K562 (cell line): ENCODE measurements at regions not wholly inside any gene's neighbourhood (a gene's known extent, or its start where the extent isn't known, plus 50 kb on each side); places are given as distances from the start of the nearest gene placed in this dataset.

Source experiments
- ATAC-seq: fragments of 200-7000 bp; cut with Tn5 transposase; 3 replicates; pipeline ENCODE4 v1.9.1; 2020; ENCODE audit warnings: moderate library complexity
- BruUV-seq: library from RNA; stranded (reverse); fragments of 400-500 nt; replicated peaks from 2 replicates; lab custom pipeline; 2021; lab: Mats Ljungman, UMichigan
- CTCF ChIA-PET: fragments of 300-600 bp; formaldehyde crosslinking; extraction: SDS; loops from one replicate; lab custom pipeline; 2021; ENCODE audit warnings: low intra/inter-chr PET ratio; lab: Yijun Ruan, JAX
- POLR2A ChIA-PET: fragments of 300-600, 350-650 bp; sonication (Branson Sonifier 250); formaldehyde crosslinking; extraction: SDS; loops from one replicate; lab custom pipeline; 2021; ENCODE audit warnings: antibody characterized with exemption, inconsistent platforms; lab: Yijun Ruan, JAX
- DNase-seq, 4 experiments: peaks; one replicate each; pipeline versions ENCODE4 v3.0.0 to v3.0.0-alpha.2; 2011 to 2018; ENCODE audit warnings: low spot score in 3 of 4, mixed read lengths in 3 of 4; ENCODE audit errors: extremely low read depth in 1 of 4
- FAIRE-seq: peaks from 2 replicates; lab custom pipeline; 2011; peaks lifted over from hg19 to GRCh38; lab: Jason Lieb, UNC
- H2AFZ ChIP-seq: 2 replicates; pipeline ENCODE4 v1.6.0; 2011; ENCODE audit warnings: low read depth, low read length, control low read depth, inconsistent platforms
- H3K27ac ChIP-seq: fragments of 200-600 bp; 3 replicates; pipeline ENCODE4 v1.8.0; 2011; ENCODE audit warnings: low read depth, mild to moderate bottlenecking, control low read depth, inconsistent platforms, low read length, moderate library complexity, mixed read lengths; ENCODE audit errors: extremely low read depth
- H3K27me3 ChIP-seq, 2 experiments: fragments of 300-600 bp in 1 of 2; 2 replicates in 1 of 2; 3 replicates in 1 of 2; pipeline versions ENCODE4 v1.6.0 to v1.8.0; 2011; ENCODE audit warnings: inconsistent platforms in 2 of 2, low read length in 2 of 2, mild to moderate bottlenecking in 1 of 2, mixed read lengths in 1 of 2, moderate library complexity in 1 of 2; ENCODE audit not compliant: control insufficient read depth in 2 of 2, insufficient read depth in 2 of 2
- H3K36me3 ChIP-seq: fragments of 300-600 bp; 3 replicates; pipeline ENCODE4 v1.8.0; 2011; ENCODE audit warnings: mild to moderate bottlenecking, low read length, inconsistent platforms; ENCODE audit not compliant: control insufficient read depth, insufficient read depth
- H3K4me1 ChIP-seq, 2 experiments: fragments of 200-600 bp in 1 of 2; replicated peaks in 1 of 2; 2 replicates in 1 of 2; 3 replicates in 1 of 2; pipeline versions ENCODE4 v1.5.1 to v1.8.0; 2011; ENCODE audit warnings: inconsistent platforms in 2 of 2, low read length in 2 of 2, mild to moderate bottlenecking in 1 of 2, mixed read lengths in 1 of 2, moderate library complexity in 1 of 2; ENCODE audit not compliant: control insufficient read depth in 2 of 2, insufficient read depth in 2 of 2
- H3K4me2 ChIP-seq: 2 replicates; pipeline ENCODE4 v1.6.1; 2011; ENCODE audit warnings: low read length, control low read depth, inconsistent platforms, mixed read lengths; ENCODE audit not compliant: insufficient read depth
- H3K4me3 ChIP-seq: fragments of 200-600 bp; sonication (generic), shearing (Covaris generic); 2 replicates; pipeline ENCODE4 v1.5.1; 2016; ENCODE audit warnings: control low read depth, inconsistent platforms
- H3K79me2 ChIP-seq: fragments of 200-600 bp; 3 replicates; pipeline ENCODE4 v1.8.0; 2011; ENCODE audit warnings: low read length, inconsistent platforms; ENCODE audit not compliant: control insufficient read depth, insufficient read depth
- H3K9ac ChIP-seq, 2 experiments: 2 replicates each; pipeline versions ENCODE4 v1.6.0 to v1.6.1; 2011; ENCODE audit warnings: low read depth in 2 of 2, low read length in 2 of 2, control low read depth in 1 of 2, inconsistent platforms in 1 of 2, mild to moderate bottlenecking in 1 of 2, mixed read lengths in 1 of 2; ENCODE audit not compliant: insufficient read depth in 1 of 2
- H3K9me1 ChIP-seq: one replicate; pipeline ENCODE4 v1.6.0; 2011; ENCODE audit warnings: inconsistent platforms, mild to moderate bottlenecking, low read length, moderate library complexity; ENCODE audit not compliant: control insufficient read depth, insufficient read depth
- H3K9me3 ChIP-seq: replicated peaks from 2 replicates; pipeline ENCODE4 v1.5.1; 2011; ENCODE audit warnings: low read depth, low read length, inconsistent platforms; ENCODE audit not compliant: control insufficient read depth, insufficient read depth
- H4K20me1 ChIP-seq: replicated peaks from 2 replicates; pipeline ENCODE4 v1.6.1; 2011; ENCODE audit warnings: low read length, inconsistent platforms, mixed read lengths; ENCODE audit not compliant: control insufficient read depth, insufficient read depth
- ADNP ChIP-seq: fragments of 200-800 bp; sonication (Bioruptor generic); IDR thresholded peaks from 2 replicates; pipeline ENCODE4 v1.6.1; 2016; ENCODE audit warnings: missing genetic modification characterization, missing compliant biosample characterization
- CBX8 ChIP-seq: fragments of 200-600 bp; sonication (generic); IDR thresholded peaks from 2 replicates; pipeline ENCODE4 v1.6.1; 2012; ENCODE audit warnings: borderline replicate concordance, mixed run types, low read depth, mild to moderate bottlenecking, moderate library complexity, mixed read lengths, low read length, control low read depth, inconsistent platforms; ENCODE audit not compliant: poor library complexity, severe bottlenecking; ENCODE audit errors: extremely low read depth
- DPF2 ChIP-seq: fragments of 450-650 bp; IDR thresholded peaks from 2 replicates; pipeline ENCODE4 v1.6.1; 2016
- HCFC1 ChIP-seq: IDR thresholded peaks from 2 replicates; pipeline ENCODE4 v1.6.1; 2012; ENCODE audit warnings: low read depth, low read length, improper control_type of control experiment
- HDAC8 ChIP-seq: fragments of 450-650 bp; IDR thresholded peaks from 2 replicates; pipeline ENCODE4 v1.6.1; 2016; ENCODE audit warnings: mild to moderate bottlenecking, missing genetic modification characterization, moderate library complexity, missing compliant biosample characterization
- KLF1 ChIP-seq: fragments of 450-650 bp; IDR thresholded peaks from 2 replicates; pipeline ENCODE4 v1.6.1; 2016; ENCODE audit warnings: missing genetic modification characterization, missing compliant biosample characterization
- PHF21A ChIP-seq: fragments of 450-650 bp; IDR thresholded peaks from 2 replicates; pipeline ENCODE4 v1.6.1; 2017; ENCODE audit warnings: low read depth, borderline replicate concordance
- RREB1 ChIP-seq: fragments of 250-450 bp; sonication (Bioruptor Pico); IDR thresholded peaks from 2 replicates; pipeline ENCODE4 v1.4.0; 2020
- SNAPC5 ChIP-seq: fragments of 250-450 bp; sonication (Bioruptor Pico); IDR thresholded peaks from 2 replicates; pipeline ENCODE4 v1.8.0; 2021; ENCODE audit warnings: moderate library complexity, mild to moderate bottlenecking, inconsistent platforms
- TGIF2 ChIP-seq: sonication (generic); formaldehyde crosslinking; IDR thresholded peaks from 2 replicates; pipeline ENCODE4 v1.8.1; 2022; ENCODE audit warnings: mild to moderate bottlenecking, missing genetic modification reagents, moderate library complexity
- THRAP3 ChIP-seq: fragments of 450-650 bp; IDR thresholded peaks from 2 replicates; pipeline ENCODE4 v1.6.1; 2016; ENCODE audit warnings: mild to moderate bottlenecking, inconsistent platforms, borderline replicate concordance
- VEZF1 ChIP-seq: fragments of 200-800 bp; sonication (Bioruptor generic); IDR thresholded peaks from 2 replicates; pipeline ENCODE4 v1.6.1; 2017; ENCODE audit warnings: missing genetic modification characterization, missing compliant biosample characterization
- ZKSCAN3 ChIP-seq: fragments of 250-450 bp; sonication (Bioruptor Pico); IDR thresholded peaks from 2 replicates; pipeline ENCODE4 v1.4.0; 2020
- ZNF133 ChIP-seq: fragments of 250-450 bp; sonication (Bioruptor Pico); IDR thresholded peaks from 2 replicates; pipeline ENCODE4 v1.4.0; 2020; ENCODE audit warnings: mild to moderate bottlenecking
- WGBS: fragments of 100-300 bp; shearing (Covaris generic); methylation state at CpG from one replicate; pipeline ENCODE4 v1.1.6; 2016; ENCODE audit warnings: low coverage, mixed read lengths; ENCODE audit not compliant: insufficient coverage; ENCODE audit errors: missing lambda C conversion rate; 5-methylcytosine and 5-hydroxymethylcytosine counted together
- in situ Hi-C: fragments of 300-500 bp; cut with MboI; formaldehyde crosslinking; loops from 4 replicates; pipeline ENCODE4 v1.15.0; 2018; ENCODE audit warnings: inconsistent platforms, mixed read lengths
- intact Hi-C: fragments of 100-400 bp; cut with micrococcal nuclease; formaldehyde crosslinking; loops from 2 replicates; pipeline ENCODE4 v1.14.2; 2022

GRCh38 chr13:82678052-82678451, 1204.2 kb downstream of the SLITRK1 start:
- Histone ChIP-seq H3K27me3 (no peaks in the 10 kb centered on the region), H3K9me1 (no peaks in the 10 kb centered on the region), H4K20me1 (no peaks in the 10 kb centered on the region), H3K36me3 (no peaks in the 10 kb centered on the region), H3K9me3 (no peaks in the 10 kb centered on the region), H3K4me2 (no peak overlapping the region), H3K27ac (no peak overlapping the region), H3K9ac (no peak overlapping the region), H3K79me2 (no peaks in the 10 kb centered on the region), H2AFZ (no peak overlapping the region), H3K4me3 (no peak overlapping the region), H3K4me1 (no peaks in the 10 kb centered on the region)
- DNase-seq, result no peak
- intact Hi-C loops, result no loop called here
- 0% methylated on average over 3 of the region's 3 CpGs for WGBS
- TF ChIP-seq RREB1 (CRISPR knock-in tag), result no peak
- TF ChIP-seq HCFC1, result no peak
- TF ChIP-seq KLF1, result no peak
- no peak for TF ChIP-seq TGIF2 (CRISPR knock-in tag)
- no peak for TF ChIP-seq THRAP3
- no peak for TF ChIP-seq SNAPC5 (CRISPR knock-in tag)
- no peak for TF ChIP-seq ZKSCAN3 (CRISPR knock-in tag)
- TF ChIP-seq VEZF1 (CRISPR knock-in tag), result no peak
- no peak for TF ChIP-seq ZNF133 (CRISPR knock-in tag)
- TF ChIP-seq PHF21A, result no peak
- no peak for TF ChIP-seq ADNP (tag)
- TF ChIP-seq DPF2, result no peak
- no peak for TF ChIP-seq HDAC8 (tag)
- no peak for TF ChIP-seq CBX8
- BruUV-seq, result no TSS peak
- POLR2A ChIA-PET, result no interaction called here
- in situ Hi-C loops, result no loop called here
- no peak for FAIRE-seq
- ATAC-seq, result no peak
- CTCF ChIA-PET, result no interaction called here
